ENCODE measurements at regions not wholly inside any gene's neighbourhood (a gene's known extent, or its start where the extent isn't known, plus 50 kb on each side); places are given as distances from the start of the nearest gene placed in this dataset.

DNA sequence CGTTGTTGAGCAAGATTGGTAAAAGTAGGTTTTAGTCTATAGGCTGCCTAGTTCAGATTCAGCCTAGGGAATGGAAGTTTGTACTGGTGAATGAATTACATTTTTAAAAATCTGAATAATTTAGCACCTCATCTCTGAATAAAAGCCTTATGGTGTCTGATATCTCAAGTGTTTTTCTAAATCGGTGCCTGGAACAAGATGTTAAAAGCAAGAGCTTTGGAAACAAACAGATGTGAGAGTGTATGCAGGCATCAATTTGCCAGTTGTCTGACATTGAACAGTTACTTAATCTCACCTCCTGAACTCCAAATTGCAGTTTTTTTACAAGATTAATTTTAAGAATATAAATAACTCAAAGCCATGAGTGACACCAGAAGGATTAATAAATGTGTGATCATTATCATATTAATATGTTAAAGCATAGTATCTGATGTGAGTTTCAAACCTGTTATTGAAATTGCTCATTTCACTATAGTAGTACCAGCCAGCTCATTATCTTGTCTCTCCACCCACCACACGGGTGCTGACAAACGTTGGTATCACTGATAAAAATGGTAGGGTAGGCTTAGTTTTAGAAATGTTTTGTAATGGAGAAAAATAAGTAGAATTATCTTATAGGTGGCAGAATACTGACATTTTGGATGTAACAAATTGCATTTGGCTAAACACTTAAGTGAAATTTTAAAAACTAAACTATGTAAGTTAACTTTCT lies 157.3 kb downstream of the FAM83B start:
- Histone ChIP-seq H3K27ac (no peak overlapping the region), H3K27me3 (no peaks in the 10 kb centered on the region), H3K36me3 (no peaks in the 10 kb centered on the region), H3K4me1 (no peaks in the 10 kb centered on the region), H3K4me3 (no peak overlapping the region), H3K9me3 (no peaks in the 10 kb centered on the region)
- intact Hi-C loops (cut with DNase I; ENCODE audit: low total_unique reads) = no loop called here
- no peak for DNase-seq
- TF ChIP-seq, protein P1, sequence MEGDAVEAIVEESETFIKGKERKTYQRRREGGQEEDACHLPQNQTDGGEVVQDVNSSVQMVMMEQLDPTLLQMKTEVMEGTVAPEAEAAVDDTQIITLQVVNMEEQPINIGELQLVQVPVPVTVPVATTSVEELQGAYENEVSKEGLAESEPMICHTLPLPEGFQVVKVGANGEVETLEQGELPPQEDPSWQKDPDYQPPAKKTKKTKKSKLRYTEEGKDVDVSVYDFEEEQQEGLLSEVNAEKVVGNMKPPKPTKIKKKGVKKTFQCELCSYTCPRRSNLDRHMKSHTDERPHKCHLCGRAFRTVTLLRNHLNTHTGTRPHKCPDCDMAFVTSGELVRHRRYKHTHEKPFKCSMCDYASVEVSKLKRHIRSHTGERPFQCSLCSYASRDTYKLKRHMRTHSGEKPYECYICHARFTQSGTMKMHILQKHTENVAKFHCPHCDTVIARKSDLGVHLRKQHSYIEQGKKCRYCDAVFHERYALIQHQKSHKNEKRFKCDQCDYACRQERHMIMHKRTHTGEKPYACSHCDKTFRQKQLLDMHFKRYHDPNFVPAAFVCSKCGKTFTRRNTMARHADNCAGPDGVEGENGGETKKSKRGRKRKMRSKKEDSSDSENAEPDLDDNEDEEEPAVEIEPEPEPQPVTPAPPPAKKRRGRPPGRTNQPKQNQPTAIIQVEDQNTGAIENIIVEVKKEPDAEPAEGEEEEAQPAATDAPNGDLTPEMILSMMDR (IDR thresholded peaks at IDR 0.05) = no peak

DNA sequence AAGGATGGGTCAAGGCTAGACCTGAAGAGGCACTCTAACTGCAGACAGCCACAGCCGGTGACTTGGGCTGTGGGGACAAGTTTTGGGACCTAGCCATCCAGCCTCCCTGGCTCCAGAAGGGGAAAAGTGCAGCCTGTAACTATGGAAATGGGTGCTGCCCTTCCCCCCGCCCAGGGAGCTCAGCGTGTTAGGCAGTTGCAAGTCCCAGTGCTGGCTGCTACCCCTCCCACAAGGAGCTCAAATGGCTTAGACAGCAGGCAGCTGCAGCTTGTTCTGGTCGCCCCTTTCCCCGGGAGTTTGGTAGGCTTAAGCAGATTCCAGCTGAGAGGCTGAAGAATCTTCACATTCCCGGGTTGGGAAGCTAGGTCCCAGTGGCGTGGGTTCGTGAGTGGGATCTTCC lies 162.6 kb downstream of the FAM83B start:
- TF ChIP-seq, protein P1 (IDR thresholded peaks at IDR 0.05) = no peak
- DNase-seq = peak in 1 of 2 donors; percentile 37
- no peak overlapping the region for H3K27ac ChIP-seq
- H3K9me3 ChIP-seq = no peaks in the 10 kb centered on the region
- no peak overlapping the region for H3K4me3 ChIP-seq
- intact Hi-C loops (cut with DNase I; ENCODE audit: low total_unique reads) = no loop called here
- peaks cover 0 to 3% (median 1%) of the 10 kb centered on the region in 4 donors for H3K4me1 ChIP-seq
- no peaks in the 10 kb centered on the region for H3K36me3 ChIP-seq
- H3K27me3 ChIP-seq = no peaks in the 10 kb centered on the region

DNA sequence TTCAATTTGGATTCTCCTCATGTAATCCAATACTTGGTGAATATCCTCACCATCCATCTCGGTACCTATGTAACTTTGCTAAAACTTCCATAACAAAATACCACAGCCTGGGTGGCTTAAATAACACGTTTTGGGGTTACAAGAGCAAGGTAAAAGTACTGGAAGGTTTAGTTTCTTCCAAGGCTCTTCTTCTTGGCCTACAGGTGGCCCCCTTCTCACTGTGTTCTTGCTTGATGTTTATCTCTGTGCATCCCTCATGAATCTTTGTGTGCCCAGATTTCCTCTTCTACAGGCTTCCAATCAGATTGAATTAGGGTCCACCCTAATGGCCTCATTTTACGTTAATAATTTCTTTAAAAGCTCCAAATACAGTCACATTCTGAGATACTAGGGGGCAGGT lies 163.3 kb upstream of the HCRTR2 start:
- Histone ChIP-seq H3K4me1 (peaks cover 0 to 14% (median 7%) of the 10 kb centered on the region in 4 donors), H3K36me3 (no peaks in the 10 kb centered on the region), H3K4me3 (no peak overlapping the region), H3K27ac (no peak overlapping the region), H3K27me3 (no peaks in the 10 kb centered on the region), H3K9me3 (no peaks in the 10 kb centered on the region)
- intact Hi-C loops (cut with DNase I; ENCODE audit: low total_unique reads) = no loop called here
- TF ChIP-seq, protein P1 (IDR thresholded peaks at IDR 0.05) = no peak
- DNase-seq = no peak

DNA sequence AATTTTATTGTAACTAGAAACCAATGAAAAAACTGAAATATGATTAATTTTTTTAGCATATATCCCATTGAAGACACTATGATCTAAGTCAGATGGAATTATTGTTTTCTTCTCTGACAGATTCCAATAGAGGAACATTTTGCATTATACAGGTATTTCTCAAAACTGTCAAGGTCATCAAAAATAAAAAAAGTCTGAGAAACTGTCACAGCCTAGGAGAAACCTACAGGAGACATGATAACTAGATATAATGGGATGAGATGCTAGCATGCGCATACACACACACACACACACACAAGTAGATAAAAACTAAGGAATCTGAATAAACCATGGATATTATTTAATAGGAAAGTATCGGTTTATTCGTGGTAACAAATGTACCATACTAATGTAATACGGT lies 161.9 kb upstream of the HCRTR2 start:
- no peak overlapping the region for H3K4me3 ChIP-seq
- intact Hi-C loops (cut with DNase I; ENCODE audit: low total_unique reads) = no loop called here
- no peak for DNase-seq
- peaks cover 0 to 19% (median 8%) of the 10 kb centered on the region in 4 donors for H3K4me1 ChIP-seq
- H3K27me3 ChIP-seq = no peaks in the 10 kb centered on the region
- no peak overlapping the region for H3K27ac ChIP-seq
- H3K36me3 ChIP-seq = no peaks in the 10 kb centered on the region
- TF ChIP-seq, protein P1 (IDR thresholded peaks at IDR 0.05) = no peak
- no peaks in the 10 kb centered on the region for H3K9me3 ChIP-seq

DNA sequence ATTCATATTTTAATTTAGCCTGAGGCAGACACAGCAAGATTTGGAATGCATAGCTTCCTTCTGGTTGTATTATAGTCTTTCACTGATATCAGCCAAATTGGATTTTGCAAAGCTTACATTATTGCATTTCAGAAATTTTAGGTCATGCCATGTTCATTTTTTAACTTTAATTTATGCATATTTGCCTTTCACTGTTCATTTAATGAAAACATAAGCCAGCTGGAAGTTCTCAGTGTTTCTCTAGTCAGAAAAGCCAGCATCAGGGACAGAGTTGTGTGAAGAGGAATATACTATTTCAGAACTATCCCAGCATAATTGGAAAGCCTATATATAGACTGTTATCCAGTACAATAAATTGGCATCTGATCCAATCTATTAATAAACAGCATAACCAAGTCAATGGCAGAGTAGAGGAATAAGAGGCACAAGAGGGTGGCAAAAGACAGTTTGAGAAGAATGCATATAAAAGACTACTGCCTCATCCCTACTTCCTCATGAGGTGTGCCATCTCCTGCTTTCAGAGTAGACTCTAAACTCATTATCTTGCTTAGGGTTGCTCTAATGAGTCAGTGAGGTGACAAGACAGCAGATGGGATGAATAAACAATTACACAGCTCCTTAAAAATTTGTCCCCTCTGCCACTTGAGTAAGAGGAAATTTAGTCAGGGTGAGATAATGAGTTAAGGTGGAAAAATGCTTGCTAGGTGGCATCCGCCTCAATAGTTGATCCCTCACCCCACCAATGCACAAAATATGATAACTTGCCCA lies 159.8 kb upstream of the HCRTR2 start:
- intact Hi-C loops (cut with DNase I; ENCODE audit: low total_unique reads) = no loop called here
- Histone ChIP-seq H3K4me3 (no peak overlapping the region), H3K27ac (no peak overlapping the region), H3K9me3 (no peaks in the 10 kb centered on the region), H3K27me3 (no peaks in the 10 kb centered on the region), H3K36me3 (no peaks in the 10 kb centered on the region), H3K4me1 (peaks cover 0 to 19% (median 8%) of the 10 kb centered on the region in 4 donors)
- TF ChIP-seq, protein P1 (IDR thresholded peaks at IDR 0.05) = no peak
- no peak for DNase-seq
